HK-2 (cell line): ENCODE measurements at regions not wholly inside any gene's neighbourhood (a gene's known extent, or its start where the extent isn't known, plus 50 kb on each side); places are given as distances from the start of the nearest gene placed in this dataset.

Source experiments
- DNase-seq: peaks from one replicate; pipeline ENCODE4 v3.0.0-alpha.2; 2018; ENCODE audit not compliant: unreplicated experiment

- no peak for DNase-seq
Measured at GRCh38 chr9:97747201-97747965, 50.2 kb upstream of the XPA start.

- no peak for DNase-seq
Measured at GRCh38 chr9:97748525-97748924, 51.4 kb upstream of the XPA start.

GRCh38 chr9:97749928-97750327 lies 52.8 kb upstream of the XPA start:
- no peak for DNase-seq

GRCh38 chr9:97751531-97751930 lies 54.4 kb upstream of the XPA start:
- no peak for DNase-seq

GRCh38 chr9:97752274-97752673 lies 55.1 kb upstream of the XPA start:
- DNase-seq: no peak

- no peak for DNase-seq
Measured at GRCh38 chr9:97753364-97753763, 56.2 kb upstream of the XPA start.

GRCh38 chr9:97753975-97754374 lies 56.8 kb upstream of the XPA start:
- DNase-seq: no peak

GRCh38 chr9:97755618-97756267 lies 58.6 kb upstream of the XPA start:
- no peak for DNase-seq

- no peak for DNase-seq
Measured at GRCh38 chr9:97756991-97757390, 59.9 kb upstream of the XPA start.

GRCh38 chr9:97758334-97758916 lies 61.3 kb upstream of the XPA start:
- no peak for DNase-seq

- DNase-seq: no peak
Measured at GRCh38 chr9:97759581-97760288, 62.6 kb upstream of the XPA start.

- DNase-seq: no peak
Measured at GRCh38 chr9:97761056-97761598, 64.0 kb upstream of the XPA start.

GRCh38 chr9:97761879-97762278 lies 64.7 kb upstream of the XPA start:
- no peak for DNase-seq

- DNase-seq: no peak
Measured at GRCh38 chr9:97763874-97764273, 66.7 kb upstream of the XPA start.

GRCh38 chr9:97766092-97766491 lies 69.0 kb upstream of the XPA start:
- DNase-seq: no peak

GRCh38 chr9:97766610-97767009 lies 69.5 kb upstream of the XPA start:
- DNase-seq: no peak

- no peak for DNase-seq
Measured at GRCh38 chr9:97767891-97768290, 70.8 kb upstream of the XPA start.

- DNase-seq: no peak
Measured at GRCh38 chr9:97768746-97769145, 71.6 kb upstream of the XPA start.

- DNase-seq: no peak
Measured at GRCh38 chr9:97769208-97769607, 72.1 kb upstream of the XPA start.

GRCh38 chr9:97770808-97771372 lies 73.8 kb upstream of the XPA start:
- no peak for DNase-seq

- DNase-seq: no peak
Measured at GRCh38 chr9:97771641-97772040, 74.5 kb upstream of the XPA start.

GRCh38 chr9:97772145-97772544 lies 75.0 kb upstream of the XPA start:
- no peak for DNase-seq
